Panc1 (cell line): ENCODE measurements at regions not wholly inside any gene's neighbourhood (a gene's known extent, or its start where the extent isn't known, plus 50 kb on each side); places are given as distances from the start of the nearest gene placed in this dataset.

Source experiments
- POLR2AphosphoS5 ChIP-seq: IDR thresholded peaks from 2 replicates; pipeline ENCODE4 v1.6.1; 2012; ENCODE audit warnings: mild to moderate bottlenecking, low read depth, low read length, moderate library complexity
- SIN3A ChIP-seq: IDR thresholded peaks from 2 replicates; pipeline ENCODE4 v1.6.1; 2012; ENCODE audit warnings: low read depth, mild to moderate bottlenecking, low read length, moderate library complexity, borderline replicate concordance; ENCODE audit not compliant: insufficient read depth
- TCF7L2 ChIP-seq: IDR thresholded peaks from 2 replicates; pipeline ENCODE4 v1.6.1; 2011; ENCODE audit warnings: mild to moderate bottlenecking, low read depth, low read length, inconsistent platforms
- TF ChIP-seq, protein P1 (sequence below): fragments of 450-650 bp; IDR thresholded peaks from 2 replicates; pipeline ENCODE4 v1.5.1; 2017; ENCODE audit warnings: mild to moderate bottlenecking
- TF ChIP-seq, protein P2 (sequence below), 2 experiments: IDR thresholded peaks; 2 replicates each; pipeline ENCODE4 v1.6.1; 2011 to 2012; ENCODE audit warnings: low read depth in 2 of 2, control low read depth in 1 of 2, low read length in 1 of 2, mild to moderate bottlenecking in 1 of 2, moderate library complexity in 1 of 2; ENCODE audit not compliant: insufficient read depth in 1 of 2

DNA sequence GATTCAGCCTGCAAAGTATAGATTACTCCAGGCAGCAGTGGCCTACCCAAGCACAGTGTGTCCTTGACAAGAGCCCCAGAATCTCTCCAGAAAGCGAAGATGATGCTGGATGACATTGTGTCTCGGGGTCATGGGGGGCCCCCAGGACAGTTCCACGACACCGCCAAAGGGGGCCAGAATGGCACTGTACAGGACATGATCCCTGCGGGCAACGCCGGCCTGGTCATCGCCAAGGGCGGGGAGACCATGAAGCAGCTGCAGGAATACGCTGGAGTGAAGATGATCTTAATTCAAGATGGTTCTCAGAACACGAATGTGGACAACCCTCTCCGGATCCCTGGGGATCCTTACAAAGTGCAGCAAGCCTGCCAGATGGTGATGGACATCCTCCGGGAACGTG, 107.0 kb upstream of the MTAP start:
- TF ChIP-seq, protein P1, sequence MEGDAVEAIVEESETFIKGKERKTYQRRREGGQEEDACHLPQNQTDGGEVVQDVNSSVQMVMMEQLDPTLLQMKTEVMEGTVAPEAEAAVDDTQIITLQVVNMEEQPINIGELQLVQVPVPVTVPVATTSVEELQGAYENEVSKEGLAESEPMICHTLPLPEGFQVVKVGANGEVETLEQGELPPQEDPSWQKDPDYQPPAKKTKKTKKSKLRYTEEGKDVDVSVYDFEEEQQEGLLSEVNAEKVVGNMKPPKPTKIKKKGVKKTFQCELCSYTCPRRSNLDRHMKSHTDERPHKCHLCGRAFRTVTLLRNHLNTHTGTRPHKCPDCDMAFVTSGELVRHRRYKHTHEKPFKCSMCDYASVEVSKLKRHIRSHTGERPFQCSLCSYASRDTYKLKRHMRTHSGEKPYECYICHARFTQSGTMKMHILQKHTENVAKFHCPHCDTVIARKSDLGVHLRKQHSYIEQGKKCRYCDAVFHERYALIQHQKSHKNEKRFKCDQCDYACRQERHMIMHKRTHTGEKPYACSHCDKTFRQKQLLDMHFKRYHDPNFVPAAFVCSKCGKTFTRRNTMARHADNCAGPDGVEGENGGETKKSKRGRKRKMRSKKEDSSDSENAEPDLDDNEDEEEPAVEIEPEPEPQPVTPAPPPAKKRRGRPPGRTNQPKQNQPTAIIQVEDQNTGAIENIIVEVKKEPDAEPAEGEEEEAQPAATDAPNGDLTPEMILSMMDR: no peak
- TF ChIP-seq POLR2AphosphoS5 (no peak), TCF7L2 (no peak), SIN3A (no peak)
- TF ChIP-seq, protein P2, sequence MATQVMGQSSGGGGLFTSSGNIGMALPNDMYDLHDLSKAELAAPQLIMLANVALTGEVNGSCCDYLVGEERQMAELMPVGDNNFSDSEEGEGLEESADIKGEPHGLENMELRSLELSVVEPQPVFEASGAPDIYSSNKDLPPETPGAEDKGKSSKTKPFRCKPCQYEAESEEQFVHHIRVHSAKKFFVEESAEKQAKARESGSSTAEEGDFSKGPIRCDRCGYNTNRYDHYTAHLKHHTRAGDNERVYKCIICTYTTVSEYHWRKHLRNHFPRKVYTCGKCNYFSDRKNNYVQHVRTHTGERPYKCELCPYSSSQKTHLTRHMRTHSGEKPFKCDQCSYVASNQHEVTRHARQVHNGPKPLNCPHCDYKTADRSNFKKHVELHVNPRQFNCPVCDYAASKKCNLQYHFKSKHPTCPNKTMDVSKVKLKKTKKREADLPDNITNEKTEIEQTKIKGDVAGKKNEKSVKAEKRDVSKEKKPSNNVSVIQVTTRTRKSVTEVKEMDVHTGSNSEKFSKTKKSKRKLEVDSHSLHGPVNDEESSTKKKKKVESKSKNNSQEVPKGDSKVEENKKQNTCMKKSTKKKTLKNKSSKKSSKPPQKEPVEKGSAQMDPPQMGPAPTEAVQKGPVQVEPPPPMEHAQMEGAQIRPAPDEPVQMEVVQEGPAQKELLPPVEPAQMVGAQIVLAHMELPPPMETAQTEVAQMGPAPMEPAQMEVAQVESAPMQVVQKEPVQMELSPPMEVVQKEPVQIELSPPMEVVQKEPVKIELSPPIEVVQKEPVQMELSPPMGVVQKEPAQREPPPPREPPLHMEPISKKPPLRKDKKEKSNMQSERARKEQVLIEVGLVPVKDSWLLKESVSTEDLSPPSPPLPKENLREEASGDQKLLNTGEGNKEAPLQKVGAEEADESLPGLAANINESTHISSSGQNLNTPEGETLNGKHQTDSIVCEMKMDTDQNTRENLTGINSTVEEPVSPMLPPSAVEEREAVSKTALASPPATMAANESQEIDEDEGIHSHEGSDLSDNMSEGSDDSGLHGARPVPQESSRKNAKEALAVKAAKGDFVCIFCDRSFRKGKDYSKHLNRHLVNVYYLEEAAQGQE (IDR thresholded peaks at IDR 0.05; ENCODE audit: insufficient read depth in 1 of 2, low read depth in 2 of 2, low read length in 1 of 2): no peak
